HFFc6 (cell line): ENCODE measurements at regions not wholly inside any gene's neighbourhood (a gene's known extent, or its start where the extent isn't known, plus 50 kb on each side); places are given as distances from the start of the nearest gene placed in this dataset.

Experiments used
- DNase-seq: peaks from one replicate; pipeline ENCODE4 v3.0.0-alpha.2; 2018
- H3K27ac Mint-ChIP-seq: 2 replicates; pipeline ENCODE4 v1.8.0; 2020; ENCODE audit warnings: mild to moderate bottlenecking, mixed read lengths
- H3K27me3 Mint-ChIP-seq: 2 replicates; pipeline ENCODE4 v1.8.0; 2021; ENCODE audit warnings: mild to moderate bottlenecking, moderate library complexity, mixed read lengths; ENCODE audit not compliant: insufficient read depth
- H3K36me3 Mint-ChIP-seq: 2 replicates; pipeline ENCODE4 v1.8.0; 2021; ENCODE audit warnings: low read depth, mixed read lengths
- H3K4me1 Mint-ChIP-seq: 2 replicates; pipeline ENCODE4 v1.8.0; 2020; ENCODE audit warnings: low read depth, mixed read lengths
- H3K4me3 Mint-ChIP-seq: 2 replicates; pipeline ENCODE4 v1.8.0; 2020; ENCODE audit warnings: mild to moderate bottlenecking, moderate library complexity, mixed read lengths
- H3K9me3 Mint-ChIP-seq: 2 replicates; pipeline ENCODE4 v1.8.0; 2020; ENCODE audit warnings: mild to moderate bottlenecking, mixed read lengths
- CTCF ChIP-seq: fragments of 200-600 bp; sonication (generic); IDR thresholded peaks from 2 replicates; pipeline ENCODE4 v1.5.0; 2021; ENCODE audit warnings: antibody characterized with exemption, mild to moderate bottlenecking

DNA sequence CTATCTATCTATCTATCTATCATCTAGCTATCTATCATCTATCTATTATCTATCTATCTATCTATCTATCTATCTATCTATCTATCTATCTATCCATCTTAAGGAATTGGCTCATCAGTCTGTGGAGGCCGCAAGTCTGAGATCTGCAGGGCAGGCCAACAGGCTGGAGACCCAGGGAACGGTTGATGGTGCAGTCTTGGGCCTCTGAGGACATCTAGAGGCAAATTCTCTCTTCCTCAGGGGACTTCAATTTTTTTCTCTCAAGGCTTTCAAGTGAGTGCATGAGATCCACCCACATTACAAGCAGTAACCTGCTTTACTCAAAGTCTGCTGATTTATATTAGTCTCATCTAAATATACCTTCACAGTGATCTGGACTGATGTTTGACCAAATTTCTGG, 197.0 kb downstream of the GLRX3 start:
- Mint-ChIP-seq H3K27ac (no peak overlapping the region), H3K4me1 (no peaks in the 10 kb centered on the region), H3K36me3 (peaks cover 1% of the 10 kb centered on the region; the same call in 1 of the 2 replicates), H3K4me3 (no peak overlapping the region), H3K27me3 (peaks cover 7% of the 10 kb centered on the region), H3K9me3 (peaks cover 71% of the 10 kb centered on the region)
- no peak for TF ChIP-seq CTCF
- no peak for DNase-seq

GRCh38 chr10:130335336-130335735, 199.1 kb downstream of the GLRX3 start:
- peaks cover 71% of the 10 kb centered on the region for H3K9me3 Mint-ChIP-seq
- H3K4me3 Mint-ChIP-seq = no peak overlapping the region
- no peaks in the 10 kb centered on the region for H3K4me1 Mint-ChIP-seq
- H3K36me3 Mint-ChIP-seq = peaks cover 6% of the 10 kb centered on the region; the same call in 1 of the 2 replicates
- H3K27me3 Mint-ChIP-seq = peaks cover 8% of the 10 kb centered on the region
- no peak for DNase-seq
- no peak for TF ChIP-seq CTCF
- no peak overlapping the region for H3K27ac Mint-ChIP-seq

DNA sequence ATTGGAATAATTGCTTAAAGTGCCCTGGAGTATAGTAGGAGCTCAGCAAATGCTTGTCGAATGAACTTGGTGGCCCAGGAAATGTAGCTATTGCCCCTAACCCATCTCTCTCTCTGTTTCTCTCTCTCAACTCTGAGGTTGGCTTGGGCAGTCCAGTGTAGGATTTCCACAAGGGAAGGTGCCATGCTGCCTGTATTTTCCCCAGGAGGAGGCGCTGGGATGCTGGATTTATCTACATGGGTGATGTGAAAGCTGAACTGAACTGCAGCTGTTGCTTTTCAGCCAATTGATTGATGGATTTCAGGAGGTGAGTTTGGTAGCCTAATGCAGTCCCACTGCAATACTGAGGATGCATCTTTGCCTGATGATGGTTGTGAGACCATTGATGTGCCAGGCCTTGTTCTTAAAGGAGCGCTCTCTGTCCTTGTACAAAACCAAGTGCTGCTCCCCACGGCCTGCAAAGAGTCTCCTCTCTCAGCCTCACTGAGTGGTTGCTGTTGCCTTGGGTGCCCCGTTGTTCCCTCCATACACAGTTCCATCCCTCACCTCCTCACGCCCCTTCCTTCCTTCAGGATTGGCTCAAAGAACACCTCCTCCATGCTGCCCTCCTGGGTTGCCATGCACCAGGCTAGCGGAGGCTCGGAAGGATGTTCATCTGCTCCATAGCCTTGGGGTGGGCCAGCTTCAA, 200.6 kb downstream of the GLRX3 start:
- Mint-ChIP-seq H3K4me3 (no peak overlapping the region), H3K27me3 (peaks cover 8% of the 10 kb centered on the region), H3K9me3 (peaks cover 74% of the 10 kb centered on the region), H3K27ac (no peak overlapping the region), H3K36me3 (peaks cover 6% of the 10 kb centered on the region; the same call in 1 of the 2 replicates), H3K4me1 (no peaks in the 10 kb centered on the region)
- no peak for TF ChIP-seq CTCF
- no peak for DNase-seq

DNA sequence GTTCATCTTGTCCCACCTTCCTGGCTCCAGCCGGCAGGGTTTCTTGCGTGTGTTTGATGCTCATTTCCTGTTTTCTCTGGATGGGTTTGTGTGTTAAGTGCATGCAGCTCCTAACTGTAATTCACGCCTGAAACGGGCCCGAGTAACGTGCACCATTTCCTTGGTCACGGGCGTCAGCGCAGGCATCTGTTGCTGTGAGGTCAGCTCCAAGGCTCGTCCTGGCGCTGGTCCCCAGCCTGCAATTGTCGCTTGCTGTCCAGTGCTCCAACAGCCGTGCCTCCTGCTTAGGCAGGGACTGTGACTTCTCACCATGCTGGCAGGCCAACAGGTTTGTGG, 201.1 kb downstream of the GLRX3 start:
- H3K9me3 Mint-ChIP-seq = peaks cover 71% of the 10 kb centered on the region
- no peak overlapping the region for H3K4me3 Mint-ChIP-seq
- peaks cover 8% of the 10 kb centered on the region for H3K27me3 Mint-ChIP-seq
- no peaks in the 10 kb centered on the region for H3K4me1 Mint-ChIP-seq
- H3K27ac Mint-ChIP-seq = no peak overlapping the region
- H3K36me3 Mint-ChIP-seq = peaks cover 6% of the 10 kb centered on the region; the same call in 1 of the 2 replicates
- DNase-seq = no peak
- TF ChIP-seq CTCF = no peak

DNA sequence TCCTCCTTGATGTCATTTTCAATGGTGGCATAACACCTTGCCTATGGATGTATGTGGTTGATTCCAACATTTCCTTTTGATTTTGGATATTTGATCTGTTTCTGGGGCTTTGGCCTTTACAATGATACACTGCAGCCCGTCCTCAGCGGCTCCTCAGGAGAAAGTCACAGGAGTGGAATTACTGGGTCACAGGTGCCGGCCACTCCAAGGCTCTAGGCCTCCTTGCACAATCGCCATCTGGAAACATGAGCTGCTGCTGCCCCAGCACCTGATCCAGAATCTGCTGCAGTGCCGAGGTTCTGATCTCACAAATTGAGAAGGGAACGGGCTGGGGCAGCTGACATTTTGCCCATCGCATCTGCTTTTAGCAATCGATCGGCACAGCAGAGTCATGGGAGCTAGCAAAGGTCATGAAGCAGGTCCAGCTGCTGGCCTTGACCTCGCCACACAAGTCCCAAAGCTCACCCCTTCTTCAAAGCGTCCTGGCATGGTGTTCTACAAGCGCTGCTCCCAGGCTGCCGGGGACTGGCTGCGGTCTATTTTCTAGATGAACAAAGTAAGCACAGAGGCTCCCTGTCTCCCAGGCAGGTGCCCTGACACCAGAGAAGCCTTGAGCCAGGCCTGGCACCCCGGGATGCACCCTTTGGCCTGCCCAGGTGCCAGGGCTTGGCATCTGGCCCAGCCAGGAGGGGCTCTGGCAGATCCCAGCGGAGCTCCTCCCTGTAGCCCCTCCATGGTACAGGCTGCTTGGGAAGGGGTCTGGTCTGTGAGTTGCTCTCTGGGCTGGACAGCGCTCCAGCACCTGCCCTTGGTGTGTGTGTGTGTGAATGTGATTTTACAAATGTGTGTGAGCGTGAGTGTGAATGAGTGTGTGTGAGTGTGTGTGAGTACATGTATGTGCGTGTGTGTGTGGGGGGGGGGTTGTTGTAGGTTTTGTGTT, 201.8 kb downstream of the GLRX3 start:
- Mint-ChIP-seq H3K36me3 (peaks cover 6% of the 10 kb centered on the region; the same call in 1 of the 2 replicates), H3K4me3 (no peak overlapping the region), H3K9me3 (peaks cover 64% of the 10 kb centered on the region), H3K4me1 (no peaks in the 10 kb centered on the region), H3K27ac (no peak overlapping the region), H3K27me3 (peaks cover 8% of the 10 kb centered on the region)
- no peak for DNase-seq
- TF ChIP-seq CTCF = no peak
